NB4 (cell line): ENCODE measurements at regions not wholly inside any gene's neighbourhood (a gene's known extent, or its start where the extent isn't known, plus 50 kb on each side); places are given as distances from the start of the nearest gene placed in this dataset.

Source experiments
- CTCF ChIP-seq: IDR thresholded peaks from one replicate; pipeline ENCODE4 v1.5.1; 2012; ENCODE audit warnings: low read depth, low read length
- MAX ChIP-seq: IDR thresholded peaks from 2 replicates; pipeline ENCODE4 v1.6.1; 2011; ENCODE audit warnings: low read depth, low read length
- MYC ChIP-seq: IDR thresholded peaks from 2 replicates; pipeline ENCODE4 v1.6.1; 2011; ENCODE audit warnings: low read depth, low read length
- POLR2A ChIP-seq: IDR thresholded peaks from 2 replicates; pipeline ENCODE4 v1.6.1; 2011; ENCODE audit warnings: mild to moderate bottlenecking; ENCODE audit not compliant: insufficient read length; ENCODE audit errors: extremely low read depth

- TF ChIP-seq CTCF (no peak), POLR2A (no peak), MYC (no peak), MAX (no peak)
These were observed 85.2 kb downstream of the SPRY4 start for GRCh38 chr5:142239394-142240159.
